Tibial nerve (tissue), 4 donors: ENCODE measurements at regions not wholly inside any gene's neighbourhood (a gene's known extent, or its start where the extent isn't known, plus 50 kb on each side); places are given as distances from the start of the nearest gene placed in this dataset.

Source experiments
- DNase-seq, 2 donors: peaks; one replicate each; pipeline ENCODE4 v3.0.0-alpha.2; 2019; ENCODE audit warnings: low spot score in 2 of 2
- H3K27ac ChIP-seq, 4 donors: fragments of 200-600 bp; sonication (generic) in 3 of 4; one replicate each; pipeline ENCODE4 v1.5.1; 2017 to 2019; ENCODE audit warnings: mild to moderate bottlenecking in 1 of 4
- H3K27me3 ChIP-seq, 2 donors: fragments of 200-600 bp; sonication (generic) in 1 of 2; one replicate each; pipeline versions ENCODE4 v1.5.1 to v1.6.0; 2017 to 2019
- H3K36me3 ChIP-seq, 3 donors: fragments of 200-600 bp; sonication (generic); one replicate each; pipeline ENCODE4 v1.5.1; 2018 to 2019
- H3K4me1 ChIP-seq, 4 donors: fragments of 200-600 bp; sonication (generic) in 3 of 4; one replicate each; pipeline ENCODE4 v1.5.1; 2017 to 2019
- H3K4me3 ChIP-seq, 4 donors: fragments of 200-600 bp; sonication (generic) in 3 of 4; one replicate each; pipeline ENCODE4 v1.5.1; 2017 to 2019; ENCODE audit warnings: mild to moderate bottlenecking in 1 of 4, moderate library complexity in 1 of 4
- H3K9me3 ChIP-seq, 4 donors: fragments of 200-600 bp; sonication (generic) in 3 of 4; one replicate each; pipeline ENCODE4 v1.5.1; 2017 to 2019
- EP300 ChIP-seq, 2 donors: sonication (generic); formaldehyde crosslinking; IDR thresholded peaks; one replicate each; pipeline ENCODE4 v1.6.1; 2017; ENCODE audit warnings: antibody characterized with exemption in 2 of 2, mild to moderate bottlenecking in 1 of 2
- POLR2A ChIP-seq, 2 donors: fragments of 450-650 bp; IDR thresholded peaks; one replicate each; pipeline ENCODE4 v1.6.1; 2017; ENCODE audit warnings: antibody characterized with exemption in 2 of 2, mild to moderate bottlenecking in 2 of 2, moderate library complexity in 2 of 2
- WGBS, 2 donors: methylation state at CpG; one replicate each; pipeline ENCODE4 v1.1.5; 2018; 5-methylcytosine and 5-hydroxymethylcytosine counted together
- TF ChIP-seq, protein P1 (sequence below), 5 experiments: fragments of 200-600 bp in 3 of 5; fragments of 450-650 bp in 2 of 5; sonication (generic) in 3 of 5; IDR thresholded peaks; one replicate each; pipeline ENCODE4 v1.5.1; 2016 to 2019; ENCODE audit warnings: antibody characterized with exemption in 5 of 5, mild to moderate bottlenecking in 3 of 5, moderate library complexity in 2 of 5

DNA sequence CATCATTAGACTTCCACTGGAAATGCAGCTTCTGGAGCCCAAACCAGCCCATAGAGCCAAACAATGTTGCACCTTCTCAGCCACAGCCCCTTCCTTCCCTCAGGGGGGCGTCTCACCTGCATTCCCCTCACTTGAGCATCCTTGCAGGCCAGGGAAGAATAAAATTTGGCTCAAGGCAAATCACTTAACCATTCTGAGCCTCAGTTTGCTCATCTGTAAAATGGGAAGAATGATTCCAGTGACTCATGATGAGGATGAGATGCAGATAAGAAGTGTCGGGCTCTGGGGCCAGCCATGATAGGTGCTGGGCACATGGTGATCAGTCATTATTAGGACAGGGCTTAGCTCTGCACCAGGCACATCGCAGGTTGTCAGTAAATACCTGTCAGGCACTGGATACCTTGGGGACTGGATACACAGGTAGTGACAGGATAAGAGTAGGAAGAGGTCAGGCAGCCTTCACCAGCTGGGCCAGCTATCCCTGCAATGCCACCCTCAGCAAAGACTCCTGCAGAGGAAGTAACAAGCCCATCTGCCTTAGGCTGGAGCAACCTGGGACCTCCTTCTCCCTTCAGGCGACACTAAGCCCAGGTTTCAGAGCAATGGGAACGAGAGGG is 208.0 kb upstream of the TNRC6C start:
- no peaks in the 10 kb centered on the region for H3K36me3 ChIP-seq
- H3K9me3 ChIP-seq = peaks cover 0 to 6% (median 0%) of the 10 kb centered on the region in 4 donors

DNA sequence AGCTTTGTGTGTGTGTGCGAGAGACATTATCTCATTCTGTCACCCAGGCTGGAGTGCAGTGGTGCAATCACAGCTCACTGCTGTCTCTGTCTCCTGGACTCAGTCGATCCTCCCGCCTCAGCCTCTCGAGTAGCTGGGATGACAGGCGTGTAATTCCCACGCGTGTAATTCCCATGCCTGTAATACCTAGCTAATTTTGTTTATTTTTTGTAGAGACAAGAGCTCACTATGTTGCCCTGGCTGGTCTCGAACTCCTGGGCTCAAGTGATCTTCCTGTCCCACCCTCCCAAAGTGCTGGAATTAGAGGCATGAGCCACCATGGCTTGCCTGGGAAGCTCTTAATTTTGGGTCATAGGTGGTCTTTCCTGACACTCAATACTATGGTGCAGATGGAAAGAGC is 205.3 kb upstream of the TNRC6C start:
- H3K27ac ChIP-seq = no peak overlapping the region
- no peak for TF ChIP-seq POLR2A (IDR thresholded peaks at IDR 0.05)
- TF ChIP-seq, protein P1, sequence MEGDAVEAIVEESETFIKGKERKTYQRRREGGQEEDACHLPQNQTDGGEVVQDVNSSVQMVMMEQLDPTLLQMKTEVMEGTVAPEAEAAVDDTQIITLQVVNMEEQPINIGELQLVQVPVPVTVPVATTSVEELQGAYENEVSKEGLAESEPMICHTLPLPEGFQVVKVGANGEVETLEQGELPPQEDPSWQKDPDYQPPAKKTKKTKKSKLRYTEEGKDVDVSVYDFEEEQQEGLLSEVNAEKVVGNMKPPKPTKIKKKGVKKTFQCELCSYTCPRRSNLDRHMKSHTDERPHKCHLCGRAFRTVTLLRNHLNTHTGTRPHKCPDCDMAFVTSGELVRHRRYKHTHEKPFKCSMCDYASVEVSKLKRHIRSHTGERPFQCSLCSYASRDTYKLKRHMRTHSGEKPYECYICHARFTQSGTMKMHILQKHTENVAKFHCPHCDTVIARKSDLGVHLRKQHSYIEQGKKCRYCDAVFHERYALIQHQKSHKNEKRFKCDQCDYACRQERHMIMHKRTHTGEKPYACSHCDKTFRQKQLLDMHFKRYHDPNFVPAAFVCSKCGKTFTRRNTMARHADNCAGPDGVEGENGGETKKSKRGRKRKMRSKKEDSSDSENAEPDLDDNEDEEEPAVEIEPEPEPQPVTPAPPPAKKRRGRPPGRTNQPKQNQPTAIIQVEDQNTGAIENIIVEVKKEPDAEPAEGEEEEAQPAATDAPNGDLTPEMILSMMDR (IDR thresholded peaks at IDR 0.05) = no peak
- TF ChIP-seq EP300 (IDR thresholded peaks at IDR 0.05) = no peak
- H3K9me3 ChIP-seq = peaks cover 0 to 6% (median 0%) of the 10 kb centered on the region in 4 donors
- peak in 1 of 2 donors; percentile 6 for DNase-seq
- 84 to 91% methylated on average over 8 of the region's 8 CpGs for WGBS, 2 donors
- H3K27me3 ChIP-seq = no peaks in the 10 kb centered on the region
- H3K4me3 ChIP-seq = no peak overlapping the region
- no peaks in the 10 kb centered on the region for H3K36me3 ChIP-seq
- H3K4me1 ChIP-seq = no peaks in the 10 kb centered on the region

More for the DNA sequence above, 208.0 kb upstream of the TNRC6C start:
- 93 to 96% methylated on average over 5 of the region's 5 CpGs for WGBS, 2 donors
- Histone ChIP-seq H3K27ac (no peak overlapping the region), H3K4me3 (no peak overlapping the region), H3K27me3 (no peaks in the 10 kb centered on the region), H3K4me1 (peaks cover 0 to 6% (median 2%) of the 10 kb centered on the region in 4 donors)
- peak in 1 of 2 donors; percentile 1 for DNase-seq
- TF ChIP-seq POLR2A (IDR thresholded peaks at IDR 0.05) (no peak), EP300 (IDR thresholded peaks at IDR 0.05) (no peak)
- TF ChIP-seq, protein P1 (IDR thresholded peaks at IDR 0.05) = no peak

DNA sequence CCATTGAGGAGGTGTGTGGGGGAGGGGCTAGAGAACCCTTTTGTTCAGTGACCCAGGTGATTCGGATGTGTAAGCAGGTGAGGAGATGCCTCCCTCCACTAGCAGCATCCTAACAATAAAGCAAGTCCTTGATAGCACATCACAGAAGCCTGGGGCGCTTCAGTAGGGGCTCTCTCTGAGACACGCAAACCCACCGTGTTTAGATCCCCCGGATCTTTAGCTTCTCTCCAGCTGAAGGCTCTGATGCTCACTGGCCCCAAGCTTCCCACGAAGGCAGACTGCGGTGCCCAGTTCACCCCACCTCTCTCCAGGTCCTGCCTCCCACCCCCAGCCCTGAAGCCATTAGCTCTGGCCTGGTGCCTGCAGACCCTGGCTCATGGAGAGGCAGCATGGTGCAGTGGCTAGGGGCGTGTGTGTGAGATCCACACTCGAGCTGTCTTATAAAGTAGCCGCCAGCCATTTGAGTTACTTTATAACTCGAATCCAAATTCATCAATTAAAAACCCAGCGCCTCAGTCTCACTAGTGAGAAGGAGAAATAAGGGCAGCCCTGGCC is 204.7 kb upstream of the TNRC6C start:
- WGBS, 2 donors = 97% methylated on average over 12 of the region's 12 CpGs
- no peak for DNase-seq
- TF ChIP-seq, protein P1 (IDR thresholded peaks at IDR 0.05) = no peak
- TF ChIP-seq EP300 (IDR thresholded peaks at IDR 0.05) = no peak

DNA sequence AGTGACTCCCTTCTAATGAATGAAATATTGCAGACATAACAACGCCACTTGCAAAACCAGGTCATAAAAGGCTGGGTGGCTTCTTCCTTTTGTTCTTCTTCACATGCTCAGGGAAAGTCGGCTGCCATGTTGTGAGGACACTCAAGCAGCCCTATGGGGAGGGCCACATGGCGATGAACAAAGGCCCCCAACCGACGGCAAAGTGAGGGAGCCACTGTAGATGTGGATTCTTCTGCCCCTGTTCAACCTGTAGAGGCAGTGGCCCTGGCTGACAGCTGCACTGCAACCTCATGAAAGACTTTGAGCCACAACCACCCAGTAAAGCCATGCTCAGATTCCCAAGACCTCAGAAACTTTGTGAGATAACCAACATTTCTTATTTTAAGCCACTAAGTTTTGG is 203.5 kb upstream of the TNRC6C start:
- H3K4me3 ChIP-seq = no peak overlapping the region
- no peak for TF ChIP-seq EP300 (IDR thresholded peaks at IDR 0.05)
- TF ChIP-seq, protein P1 (IDR thresholded peaks at IDR 0.05) = no peak
- no peak for TF ChIP-seq POLR2A (IDR thresholded peaks at IDR 0.05)
- no peaks in the 10 kb centered on the region for H3K4me1 ChIP-seq
- H3K36me3 ChIP-seq = no peaks in the 10 kb centered on the region
- 90 to 95% methylated on average over 2 to 5 of the region's 5 CpGs for WGBS, 2 donors
- no peak overlapping the region for H3K27ac ChIP-seq
- DNase-seq = peak in 1 of 2 donors; percentile 5
- peaks cover 0 to 6% (median 0%) of the 10 kb centered on the region in 4 donors for H3K9me3 ChIP-seq
- no peaks in the 10 kb centered on the region for H3K27me3 ChIP-seq

More for the DNA sequence above, 204.7 kb upstream of the TNRC6C start:
- Histone ChIP-seq H3K4me1 (no peaks in the 10 kb centered on the region), H3K27ac (no peak overlapping the region), H3K27me3 (no peaks in the 10 kb centered on the region), H3K36me3 (no peaks in the 10 kb centered on the region), H3K9me3 (peaks cover 0 to 6% (median 0%) of the 10 kb centered on the region in 4 donors), H3K4me3 (no peak overlapping the region)

GRCh38 chr17:77755410-77755963 is 203.0 kb upstream of the TNRC6C start:
- Histone ChIP-seq H3K4me3 (no peak overlapping the region), H3K9me3 (peaks cover 0 to 6% (median 0%) of the 10 kb centered on the region in 4 donors), H3K27me3 (no peaks in the 10 kb centered on the region), H3K4me1 (no peaks in the 10 kb centered on the region), H3K27ac (no peak overlapping the region), H3K36me3 (no peaks in the 10 kb centered on the region)
- TF ChIP-seq EP300 (IDR thresholded peaks at IDR 0.05) (no peak), POLR2A (IDR thresholded peaks at IDR 0.05) (no peak)
- TF ChIP-seq, protein P1 (IDR thresholded peaks at IDR 0.05) = no peak
- peak in 1 of 2 donors; percentile 7 for DNase-seq
- WGBS, 2 donors = 94 to 96% methylated on average over 6 to 8 of the region's 9 CpGs
